Pulmonary artery endothelial cell (primary cell): ENCODE measurements at regions not wholly inside any gene's neighbourhood (a gene's known extent, or its start where the extent isn't known, plus 50 kb on each side); places are given as distances from the start of the nearest gene placed in this dataset.
A peak's percentile ranks its signal among the peaks of the same experiment; 100 is the strongest.

Experiments
- DNase-seq: peaks from one replicate; pipeline ENCODE4 v3.0.0-alpha.2; 2011; ENCODE audit warnings: low read depth, low spot score

DNA sequence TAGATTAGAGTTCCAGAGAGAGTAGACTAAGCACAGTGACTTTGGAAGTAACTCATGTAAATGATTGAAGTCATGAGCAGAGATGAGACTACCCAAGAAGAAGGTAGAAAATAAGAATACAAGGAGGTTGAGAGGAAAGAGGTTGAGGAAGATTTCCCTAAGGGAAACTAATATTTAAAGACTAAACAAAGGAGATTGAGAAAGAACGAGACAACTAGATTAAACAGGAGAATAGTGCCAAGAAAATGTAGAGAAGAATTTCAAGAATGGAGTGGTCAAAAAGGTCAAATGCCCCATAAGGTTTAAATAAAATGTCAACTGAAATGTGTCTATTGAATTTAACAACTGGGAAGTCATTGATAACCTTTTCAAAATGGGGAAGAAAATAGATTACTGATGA lies 59.0 kb downstream of the RPS29 start:
- DNase-seq: no peak

DNA sequence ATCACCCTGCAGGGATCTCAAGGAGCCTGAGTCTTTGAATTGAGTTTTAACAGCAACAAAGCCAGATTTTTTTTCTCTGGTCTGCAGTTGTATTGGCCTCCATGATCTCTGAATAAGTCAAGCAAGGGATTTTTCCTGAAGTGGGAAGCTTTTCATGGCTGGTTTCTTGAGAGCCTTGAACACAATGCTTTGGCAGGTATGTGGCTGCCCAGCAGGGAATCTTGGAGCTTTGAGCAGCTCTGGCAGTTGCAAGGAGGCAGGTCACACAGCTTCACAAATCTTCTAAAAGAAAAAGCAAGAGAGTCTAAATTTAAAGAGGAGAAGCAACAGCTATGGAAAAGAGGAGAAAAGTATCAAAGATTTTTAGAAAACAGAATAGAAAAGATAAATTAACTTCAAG lies 60.1 kb downstream of the RPS29 start:
- DNase-seq: no peak

GRCh38 chr14:49516286-49516685 lies 69.9 kb downstream of the RPS29 start:
- DNase-seq: no peak

DNA sequence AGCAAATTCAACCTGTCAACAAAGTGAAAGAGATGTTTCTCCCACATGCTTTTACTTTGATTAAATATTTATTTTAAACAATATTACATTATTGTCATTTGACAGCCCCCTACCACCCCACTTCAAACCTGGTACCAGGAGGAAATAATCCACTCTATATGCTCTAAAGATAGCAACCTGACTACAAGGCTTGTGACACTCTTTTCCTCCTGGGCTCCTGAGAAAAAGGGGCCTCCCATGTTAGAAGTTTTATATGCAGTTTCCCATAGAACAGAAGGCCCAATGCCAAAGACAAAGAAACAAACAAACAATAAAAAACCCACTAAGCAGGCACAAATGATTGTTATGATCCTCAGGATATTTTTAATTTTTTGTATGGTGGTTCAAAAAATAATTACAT lies 73.6 kb downstream of the RPS29 start:
- no peak for DNase-seq

DNA sequence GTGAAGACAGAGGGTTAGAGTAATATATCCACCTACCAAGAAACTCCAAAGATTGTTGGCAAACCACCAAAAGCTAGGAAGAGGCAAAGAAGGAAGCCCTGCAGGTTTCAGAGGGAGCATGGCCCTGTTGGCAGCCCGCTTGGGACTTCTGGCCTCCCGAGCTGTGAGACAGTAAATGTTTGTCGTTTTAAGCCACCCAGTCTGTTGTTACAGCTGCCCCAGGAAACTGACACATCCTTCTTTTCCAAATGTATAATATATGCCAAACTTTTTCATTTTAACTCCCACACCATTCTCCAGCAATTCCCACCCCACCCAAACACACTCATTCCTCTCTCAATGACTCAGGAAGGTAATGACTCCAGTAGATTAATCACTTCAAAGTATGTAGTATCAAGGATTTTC lies 74.0 kb downstream of the RPS29 start:
- peak; percentile 72 for DNase-seq

DNA sequence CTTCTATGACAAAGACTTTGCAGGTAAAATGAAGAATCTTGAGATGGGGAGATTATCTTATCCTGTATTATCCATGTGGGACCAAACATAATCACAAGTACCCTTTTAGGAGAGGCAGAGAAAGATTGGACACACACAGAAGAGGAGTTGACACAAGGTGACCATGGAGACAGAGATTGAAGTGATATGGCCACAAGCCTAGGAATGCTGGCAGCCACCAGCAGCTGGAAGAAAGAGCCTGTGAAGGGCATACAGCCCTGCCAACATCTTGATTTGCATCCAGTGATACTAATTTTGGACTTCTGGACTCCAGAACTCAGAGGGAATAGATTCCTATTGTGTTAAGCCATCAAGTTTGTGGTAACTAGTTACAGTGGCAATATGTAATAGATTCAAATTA lies 78.1 kb downstream of the RPS29 start:
- DNase-seq: no peak

DNA sequence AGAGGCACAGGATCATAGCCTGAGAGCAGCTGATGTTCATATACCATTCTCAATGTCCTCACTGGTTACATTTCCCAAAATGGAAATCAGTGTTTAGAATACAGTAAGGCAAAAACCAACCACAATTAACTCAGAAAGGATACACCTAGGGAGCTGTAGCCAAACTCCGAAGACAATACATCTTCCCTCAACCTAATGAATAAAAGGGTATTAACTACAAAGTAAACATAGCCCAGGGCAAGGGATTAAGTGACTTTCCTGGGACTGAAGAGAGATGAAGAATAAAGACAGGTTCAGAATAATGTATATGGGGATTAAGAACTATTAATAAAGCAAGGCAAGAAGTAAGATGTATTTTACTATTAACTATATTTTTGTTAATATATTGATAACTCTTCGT lies 79.5 kb downstream of the RPS29 start:
- no peak for DNase-seq

- no peak for DNase-seq
These were observed 81.0 kb downstream of the RPS29 start for GRCh38 chr14:49505041-49505766.

GRCh38 chr14:49497725-49498348 lies 88.3 kb downstream of the RPS29 start:
- peak; percentile 29 for DNase-seq

GRCh38 chr14:49497267-49497666 lies 88.9 kb downstream of the RPS29 start:
- DNase-seq: no peak

GRCh38 chr14:49494836-49495235 lies 91.3 kb downstream of the RPS29 start:
- DNase-seq: no peak

DNA sequence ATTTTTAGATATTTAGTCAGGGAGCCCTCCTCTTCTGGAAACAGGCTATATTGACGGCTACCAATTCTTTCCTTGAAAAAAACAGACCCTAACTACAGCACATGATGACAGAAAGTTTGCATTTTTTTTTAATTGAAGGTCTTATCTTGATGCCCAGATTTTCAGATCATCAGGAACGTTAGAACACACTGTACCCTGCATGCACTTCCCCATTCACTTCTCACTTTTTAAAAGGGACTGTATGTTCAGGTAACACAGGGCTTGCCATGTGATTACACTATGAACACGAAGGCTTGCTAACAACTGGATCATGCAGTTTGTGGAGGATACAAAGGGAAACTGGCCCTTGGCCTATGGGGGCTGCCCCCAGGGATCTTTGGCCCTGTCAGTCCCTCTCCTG lies 92.6 kb downstream of the RPS29 start:
- no peak for DNase-seq

DNA sequence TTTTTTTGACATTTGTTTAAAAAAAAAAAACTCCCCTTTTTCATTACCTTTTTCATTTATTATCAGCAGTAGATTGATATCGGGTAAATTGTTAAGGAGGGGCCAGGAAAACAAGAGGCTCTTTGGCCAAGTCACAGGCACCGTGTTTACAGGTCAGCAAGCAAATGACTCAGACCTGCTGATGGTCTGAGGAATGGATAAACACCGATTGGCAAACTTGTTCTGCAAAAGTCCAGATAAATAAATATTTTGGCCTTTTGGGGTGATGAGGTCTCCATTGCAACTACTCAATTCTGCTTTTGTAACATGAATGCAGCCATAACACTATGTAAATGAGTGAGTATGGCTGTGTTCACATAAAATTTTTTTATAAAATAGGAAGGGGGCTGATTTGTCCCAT lies 94.0 kb downstream of the RPS29 start:
- no peak for DNase-seq

DNA sequence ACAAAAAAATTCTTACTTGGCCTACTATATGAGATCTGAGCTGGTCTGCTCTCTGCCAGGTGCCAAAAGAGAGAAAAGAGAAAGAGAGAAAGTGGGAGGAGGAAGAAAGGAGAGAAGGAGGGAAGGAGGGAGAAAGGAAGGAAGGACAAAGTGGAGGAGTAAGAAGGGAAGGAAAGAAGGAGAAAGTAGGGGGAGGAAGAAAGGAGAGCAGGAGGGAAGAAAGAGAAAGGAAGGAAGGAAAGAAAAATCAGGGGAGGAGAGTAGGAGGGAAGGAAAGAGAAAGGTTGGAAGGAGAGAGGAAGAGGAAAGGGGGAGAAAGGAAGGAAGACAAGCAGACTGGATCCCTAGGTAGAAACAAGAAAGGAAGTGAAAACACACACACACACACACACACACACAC lies 96.8 kb downstream of the RPS29 start:
- DNase-seq: no peak

GRCh38 chr14:49487238-49487637 lies 98.9 kb downstream of the RPS29 start:
- no peak for DNase-seq

DNA sequence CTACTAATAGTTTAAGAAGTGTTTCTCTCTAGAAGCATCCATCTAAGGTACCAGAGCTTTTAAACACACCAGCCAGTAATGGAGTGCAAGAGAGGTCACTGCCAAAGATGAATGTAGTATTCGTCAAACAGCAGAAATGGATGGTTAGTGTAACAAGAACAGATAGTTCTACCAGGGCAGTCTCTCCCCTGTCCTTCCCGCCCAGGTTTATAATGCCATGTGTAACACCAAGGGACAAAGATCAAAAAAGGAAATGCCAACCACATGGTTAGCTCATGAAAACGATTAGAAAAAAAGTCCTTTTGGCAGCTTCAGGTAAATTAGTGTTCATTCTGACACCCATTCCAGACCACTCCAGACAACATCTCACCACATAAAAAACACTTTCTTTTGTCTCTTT lies 100.9 kb downstream of the RPS29 start:
- DNase-seq: no peak

- DNase-seq: no peak
These were observed 102.0 kb downstream of the RPS29 start for GRCh38 chr14:49484180-49484579.

- DNase-seq: no peak
These were observed 102.9 kb downstream of the RPS29 start for GRCh38 chr14:49483268-49483667.

- no peak for DNase-seq
These were observed 105.1 kb downstream of the RPS29 start for GRCh38 chr14:49480979-49481498.

GRCh38 chr14:49480053-49480760 lies 106.0 kb downstream of the RPS29 start:
- no peak for DNase-seq

GRCh38 chr14:49479432-49479831 lies 106.7 kb downstream of the RPS29 start:
- DNase-seq: no peak

DNA sequence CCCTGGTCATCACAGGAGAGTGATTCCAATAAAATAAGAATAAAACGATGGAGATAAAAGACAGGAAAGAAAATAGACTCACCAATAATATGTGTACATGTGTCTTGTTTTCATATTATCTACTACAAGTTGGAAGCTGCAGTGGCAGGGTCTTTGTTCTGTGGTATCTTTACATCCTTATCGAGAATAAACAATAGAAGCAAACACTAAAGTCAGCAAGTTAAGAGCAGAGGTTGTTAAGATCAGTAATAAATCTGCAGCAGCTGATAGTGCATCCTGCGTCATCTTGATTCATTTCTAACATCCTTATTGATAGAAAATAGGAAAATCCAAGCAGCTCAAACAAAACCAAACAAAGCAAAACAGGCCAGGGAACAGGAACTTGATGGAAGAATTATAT lies 107.4 kb downstream of the RPS29 start:
- DNase-seq: no peak

DNA sequence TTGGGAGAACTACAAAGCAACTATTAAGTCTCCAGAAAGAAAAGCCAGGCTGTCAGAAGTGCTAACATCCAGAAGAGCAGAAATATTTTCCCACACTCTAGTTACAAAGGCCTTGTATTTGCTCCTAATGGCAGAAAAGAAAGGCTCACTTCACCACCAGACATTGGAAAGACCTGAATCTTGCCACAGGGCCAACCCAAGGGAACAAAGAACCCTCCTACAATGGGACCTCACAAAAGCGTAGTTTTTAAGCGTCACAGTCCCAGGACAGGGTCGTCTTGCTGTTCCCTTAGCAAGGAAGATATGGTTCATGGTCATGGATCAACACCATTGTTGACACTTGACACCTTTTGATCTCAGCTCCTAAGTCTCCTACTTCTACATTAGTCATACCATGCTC lies 119.1 kb downstream of the RPS29 start:
- DNase-seq: no peak
